A549 (cell line): ENCODE measurements at regions not wholly inside any gene's neighbourhood (a gene's known extent, or its start where the extent isn't known, plus 50 kb on each side); places are given as distances from the start of the nearest gene placed in this dataset.
A peak's percentile ranks its signal among the peaks of the same experiment; 100 is the strongest.

Experiments used
- ATAC-seq, 2 experiments: fragments of 200-7000 bp in 1 of 2; fragments of >200 bp in 1 of 2; cut with Nextera tagmentation in 1 of 2; cut with Tn5 transposase in 1 of 2; 3 replicates each; pipeline versions ENCODE4 v1.8.0 to v1.9.1; 2018 to 2020; ENCODE audit warnings: mild to moderate bottlenecking in 1 of 2, moderate library complexity in 1 of 2
- CTCF ChIA-PET: fragments of 300-600 bp; sonication (Branson Sonifier 250); formaldehyde crosslinking; extraction: SDS; loops from one replicate; lab custom pipeline; 2021; ENCODE audit warnings: antibody characterized with exemption, inconsistent platforms; lab: Yijun Ruan, JAX
- POLR2A ChIA-PET: fragments of 350-600 bp; formaldehyde crosslinking; extraction: SDS; loops from one replicate; lab custom pipeline; 2021; ENCODE audit warnings: antibody characterized with exemption, inconsistent platforms; lab: Yijun Ruan, JAX
- DNase-seq, 2 experiments: peaks; one replicate each; pipeline versions ENCODE4 v3.0.0 to v3.0.0-alpha.2; 2011 to 2016; ENCODE audit warnings: low read depth in 1 of 2, low spot score in 1 of 2
- FAIRE-seq: peaks from 2 replicates; lab custom pipeline; 2011; peaks lifted over from hg19 to GRCh38; lab: Jason Lieb, UNC
- H3K27ac ChIP-seq, 2 experiments: fragments of >200 bp; sonication (Bioruptor Twin); formaldehyde crosslinking; 3 replicates each; pipeline ENCODE4 v1.5.1; 2016 to 2017
- H3K4me1 ChIP-seq: fragments of >200 bp; sonication (Bioruptor Twin); formaldehyde crosslinking; 3 replicates; pipeline ENCODE4 v1.6.1; 2016
- H3K4me2 ChIP-seq: fragments of >200 bp; sonication (Bioruptor Twin); formaldehyde crosslinking; 3 replicates; pipeline ENCODE4 v1.6.1; 2016
- H3K4me3 ChIP-seq: fragments of >200 bp; sonication (Bioruptor Twin); formaldehyde crosslinking; 3 replicates; pipeline ENCODE4 v1.5.1; 2016
- H3K9me3 ChIP-seq: fragments of >200 bp; sonication (Bioruptor Twin); formaldehyde crosslinking; 3 replicates; pipeline ENCODE4 v1.6.1; 2016
- CBX8 ChIP-seq: fragments of 200-600 bp; sonication (generic); IDR thresholded peaks from 2 replicates; pipeline ENCODE4 v1.6.1; 2016
- EHF ChIP-seq: fragments of 250-450 bp; sonication (Bioruptor Pico); IDR thresholded peaks from 2 replicates; pipeline ENCODE4 v1.5.0; 2020; ENCODE audit warnings: mild to moderate bottlenecking
- EHMT2 ChIP-seq: fragments of 200-600 bp; sonication (generic); IDR thresholded peaks from 2 replicates; pipeline ENCODE4 v1.6.1; 2016; ENCODE audit warnings: antibody characterized with exemption, low read depth, mild to moderate bottlenecking, moderate library complexity
- FOSL2 ChIP-seq, 2 experiments: fragments of 450-650 bp in 1 of 2; fragments of >200 bp in 1 of 2; sonication (Bioruptor Twin) in 1 of 2; formaldehyde crosslinking; IDR thresholded peaks; 2 replicates each; pipeline versions ENCODE4 v1.5.0 to v1.6.1; 2016 to 2020; ENCODE audit warnings: mild to moderate bottlenecking in 1 of 2, moderate library complexity in 1 of 2
- GATA3 ChIP-seq: IDR thresholded peaks from 2 replicates; pipeline ENCODE4 v1.6.1; 2012; ENCODE audit warnings: borderline replicate concordance
- HOXA7 ChIP-seq: fragments of 250-450 bp; sonication (Bioruptor Pico); IDR thresholded peaks from 2 replicates; pipeline ENCODE4 v1.5.0; 2020; ENCODE audit warnings: mild to moderate bottlenecking, moderate library complexity
- HOXB13 ChIP-seq: fragments of 250-450 bp; sonication (Bioruptor Pico); IDR thresholded peaks from 2 replicates; pipeline ENCODE4 v1.5.0; 2020; ENCODE audit warnings: low read depth, mild to moderate bottlenecking, moderate library complexity
- HOXB5 ChIP-seq: fragments of 250-450 bp; sonication (Bioruptor Pico); IDR thresholded peaks from 2 replicates; pipeline ENCODE4 v1.5.0; 2020; ENCODE audit warnings: mild to moderate bottlenecking, moderate library complexity
- JUN ChIP-seq, 2 experiments: fragments of >200 bp; sonication (Bioruptor Twin); formaldehyde crosslinking; IDR thresholded peaks; 2 replicates in 1 of 2; 3 replicates in 1 of 2; pipeline ENCODE4 v1.6.1; 2016 to 2017
- JUNB ChIP-seq: fragments of >200 bp; sonication (Bioruptor Twin); formaldehyde crosslinking; IDR thresholded peaks from 2 replicates; pipeline ENCODE4 v1.6.1; 2016
- KDM5A ChIP-seq: fragments of 200-600 bp; sonication (generic); IDR thresholded peaks from 2 replicates; pipeline ENCODE4 v1.6.1; 2016; ENCODE audit warnings: antibody characterized with exemption, mild to moderate bottlenecking
- MAFK ChIP-seq: fragments of 450-650 bp; IDR thresholded peaks from 2 replicates; pipeline ENCODE4 v1.6.1; 2014; ENCODE audit not compliant: partially characterized antibody
- NR3C1 ChIP-seq: fragments of >200 bp; sonication (Bioruptor Twin); formaldehyde crosslinking; IDR thresholded peaks from 3 replicates; pipeline ENCODE4 v1.6.1; 2017
- POLR2A ChIP-seq: IDR thresholded peaks from 2 replicates; pipeline ENCODE4 v1.6.1; 2012; ENCODE audit warnings: mild to moderate bottlenecking, low read length
- POLR2AphosphoS2 ChIP-seq: conservative IDR thresholded peaks from 2 replicates; pipeline ENCODE4 v1.6.1; 2012; ENCODE audit warnings: low read length, improper control_type of control experiment, inconsistent platforms
- RARB ChIP-seq: fragments of 250-450 bp; sonication (Bioruptor Pico); IDR thresholded peaks from 2 replicates; pipeline ENCODE4 v1.8.0; 2021; ENCODE audit warnings: mild to moderate bottlenecking, moderate library complexity
- RNF2 ChIP-seq: fragments of 200-600 bp; sonication (generic); IDR thresholded peaks from 2 replicates; pipeline ENCODE4 v1.6.1; 2016; ENCODE audit warnings: low read depth, mild to moderate bottlenecking, antibody characterized with exemption, moderate library complexity, borderline replicate concordance
- TFCP2L1 ChIP-seq: fragments of 250-450 bp; sonication (Bioruptor Pico); IDR thresholded peaks from 2 replicates; pipeline ENCODE4 v1.5.0; 2021; ENCODE audit warnings: mild to moderate bottlenecking
- ZC3H11A ChIP-seq: fragments of 450-650 bp; IDR thresholded peaks from 2 replicates; pipeline ENCODE4 v1.6.1; 2014; ENCODE audit warnings: antibody characterized with exemption, mild to moderate bottlenecking
- ZFP36 ChIP-seq: fragments of 450-650 bp; IDR thresholded peaks from 2 replicates; pipeline ENCODE4 v1.6.1; 2014; ENCODE audit warnings: borderline replicate concordance; ENCODE audit not compliant: partially characterized antibody
- WGBS: methylation state at CpG from one replicate; pipeline ENCODE4 v1.1.6; 2017; ENCODE audit errors: missing lambda C conversion rate; 5-methylcytosine and 5-hydroxymethylcytosine counted together
- TF ChIP-seq, protein P1 (sequence below): fragments of 450-650 bp; IDR thresholded peaks from 2 replicates; pipeline ENCODE4 v1.6.1; 2014; ENCODE audit warnings: antibody characterized with exemption
- TF ChIP-seq, protein P2 (sequence below): fragments of 200-600 bp; sonication (generic); IDR thresholded peaks from 2 replicates; pipeline ENCODE4 v1.6.1; 2016; ENCODE audit warnings: antibody characterized with exemption, mild to moderate bottlenecking, moderate library complexity
- TF ChIP-seq, protein P3 (sequence below): fragments of 250-450 bp; sonication (Bioruptor Pico); IDR thresholded peaks from 2 replicates; pipeline ENCODE4 v1.5.0; 2021; ENCODE audit warnings: mild to moderate bottlenecking, moderate library complexity, borderline replicate concordance

DNA sequence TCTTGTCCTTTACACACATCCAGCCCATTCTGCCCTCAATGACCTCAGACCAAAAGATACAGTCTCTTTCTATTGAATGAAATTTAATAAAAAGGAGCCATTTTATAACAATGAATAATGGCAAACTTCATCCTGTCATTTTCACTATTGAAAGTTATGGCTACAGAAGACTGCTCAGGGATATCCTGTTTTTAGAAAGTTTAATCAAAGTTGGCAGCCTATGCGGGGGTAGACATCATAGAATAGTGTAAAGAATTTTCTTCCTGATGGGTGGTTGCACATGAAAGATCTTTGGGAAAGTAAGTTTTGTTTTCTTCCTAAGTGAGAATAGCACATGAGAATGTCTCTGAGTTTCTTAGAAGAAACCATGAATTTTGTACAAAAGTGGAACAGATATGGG, 670.4 kb upstream of the CDH6 start:
- no peak overlapping the region for H3K4me2 ChIP-seq
- no peak for ATAC-seq
- H3K4me1 ChIP-seq: no peaks in the 10 kb centered on the region
- TF ChIP-seq ZC3H11A (no peak), MAFK (no peak), NR3C1 (no peak), ZFP36 (no peak), FOSL2 (IDR thresholded peaks at IDR 0.05) (no peak), FOSL2 (CRISPR knock-in tag; IDR thresholded peaks at IDR 0.05) (no peak), EHF (CRISPR knock-in tag) (no peak), KDM5A (no peak), HOXA7 (CRISPR knock-in tag) (no peak), EHMT2 (no peak), POLR2AphosphoS2 (no peak)
- TF ChIP-seq, protein P1, sequence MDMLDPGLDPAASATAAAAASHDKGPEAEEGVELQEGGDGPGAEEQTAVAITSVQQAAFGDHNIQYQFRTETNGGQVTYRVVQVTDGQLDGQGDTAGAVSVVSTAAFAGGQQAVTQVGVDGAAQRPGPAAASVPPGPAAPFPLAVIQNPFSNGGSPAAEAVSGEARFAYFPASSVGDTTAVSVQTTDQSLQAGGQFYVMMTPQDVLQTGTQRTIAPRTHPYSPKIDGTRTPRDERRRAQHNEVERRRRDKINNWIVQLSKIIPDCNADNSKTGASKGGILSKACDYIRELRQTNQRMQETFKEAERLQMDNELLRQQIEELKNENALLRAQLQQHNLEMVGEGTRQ: no peak
- TF ChIP-seq, protein P2, sequence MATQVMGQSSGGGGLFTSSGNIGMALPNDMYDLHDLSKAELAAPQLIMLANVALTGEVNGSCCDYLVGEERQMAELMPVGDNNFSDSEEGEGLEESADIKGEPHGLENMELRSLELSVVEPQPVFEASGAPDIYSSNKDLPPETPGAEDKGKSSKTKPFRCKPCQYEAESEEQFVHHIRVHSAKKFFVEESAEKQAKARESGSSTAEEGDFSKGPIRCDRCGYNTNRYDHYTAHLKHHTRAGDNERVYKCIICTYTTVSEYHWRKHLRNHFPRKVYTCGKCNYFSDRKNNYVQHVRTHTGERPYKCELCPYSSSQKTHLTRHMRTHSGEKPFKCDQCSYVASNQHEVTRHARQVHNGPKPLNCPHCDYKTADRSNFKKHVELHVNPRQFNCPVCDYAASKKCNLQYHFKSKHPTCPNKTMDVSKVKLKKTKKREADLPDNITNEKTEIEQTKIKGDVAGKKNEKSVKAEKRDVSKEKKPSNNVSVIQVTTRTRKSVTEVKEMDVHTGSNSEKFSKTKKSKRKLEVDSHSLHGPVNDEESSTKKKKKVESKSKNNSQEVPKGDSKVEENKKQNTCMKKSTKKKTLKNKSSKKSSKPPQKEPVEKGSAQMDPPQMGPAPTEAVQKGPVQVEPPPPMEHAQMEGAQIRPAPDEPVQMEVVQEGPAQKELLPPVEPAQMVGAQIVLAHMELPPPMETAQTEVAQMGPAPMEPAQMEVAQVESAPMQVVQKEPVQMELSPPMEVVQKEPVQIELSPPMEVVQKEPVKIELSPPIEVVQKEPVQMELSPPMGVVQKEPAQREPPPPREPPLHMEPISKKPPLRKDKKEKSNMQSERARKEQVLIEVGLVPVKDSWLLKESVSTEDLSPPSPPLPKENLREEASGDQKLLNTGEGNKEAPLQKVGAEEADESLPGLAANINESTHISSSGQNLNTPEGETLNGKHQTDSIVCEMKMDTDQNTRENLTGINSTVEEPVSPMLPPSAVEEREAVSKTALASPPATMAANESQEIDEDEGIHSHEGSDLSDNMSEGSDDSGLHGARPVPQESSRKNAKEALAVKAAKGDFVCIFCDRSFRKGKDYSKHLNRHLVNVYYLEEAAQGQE: no peak
- TF ChIP-seq, all 56 proteins: peak for 0
- H3K27ac ChIP-seq: no peak overlapping the region
- CTCF ChIA-PET: no interaction called here
- 53% methylated on average over 1 of the region's 1 CpG for WGBS
- H3K9me3 ChIP-seq: no peaks in the 10 kb centered on the region
- H3K4me3 ChIP-seq: no peak overlapping the region
- DNase-seq (no peak), FAIRE-seq (no peak)
- POLR2A ChIA-PET: no interaction called here

DNA sequence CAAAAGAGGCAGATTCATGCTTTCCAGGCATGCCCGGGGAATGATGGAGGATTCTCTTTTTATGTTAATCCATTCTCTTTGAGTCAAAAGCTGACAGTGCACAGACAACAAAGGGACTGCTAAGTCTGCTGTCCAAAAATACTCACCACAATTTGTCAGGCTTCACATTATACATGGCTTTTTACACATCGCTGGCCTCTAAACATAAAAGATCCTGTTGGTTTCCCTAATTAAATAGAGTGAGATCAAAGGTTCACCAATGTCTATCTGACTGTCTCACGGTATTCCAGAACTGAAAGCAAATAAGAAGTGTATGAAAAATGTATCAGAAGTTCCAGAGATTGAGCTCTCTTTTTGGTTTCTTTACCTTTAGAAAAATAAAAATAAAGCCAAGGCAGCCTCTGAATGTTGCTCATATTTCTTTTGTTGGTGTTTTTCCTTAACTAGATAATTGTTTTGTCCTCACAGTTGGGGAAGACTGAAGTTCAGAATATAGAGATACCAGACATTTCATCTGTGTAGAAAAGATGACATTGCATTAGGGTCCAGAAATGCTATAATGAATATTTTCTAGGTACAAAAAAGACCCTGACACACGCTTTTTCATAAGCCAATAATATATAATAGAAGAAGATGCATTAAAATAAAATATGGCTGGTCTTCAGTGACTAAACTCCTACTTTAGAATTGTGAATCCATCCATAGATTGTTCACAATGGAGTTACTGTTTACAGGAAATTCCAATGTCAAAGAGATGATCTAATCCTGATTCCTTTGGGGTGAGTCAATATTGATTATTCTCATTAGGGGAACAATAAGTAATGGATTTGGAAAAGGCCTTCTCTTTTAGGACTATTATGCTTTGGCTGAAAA, 688.2 kb upstream of the CDH6 start:
- ChIA-PET POLR2A (no interaction called here), CTCF (no interaction called here)
- FAIRE-seq: no peak
- TF ChIP-seq RARB (CRISPR knock-in tag): no peak
- no peak for TF ChIP-seq HOXB5 (CRISPR knock-in tag)
- TF ChIP-seq CBX8: no peak
- TF ChIP-seq GATA3: no peak
- TF ChIP-seq HOXB13: no peak
- no peak for TF ChIP-seq RNF2
- no peak for TF ChIP-seq POLR2AphosphoS2
- TF ChIP-seq TFCP2L1 (CRISPR knock-in tag): no peak
- TF ChIP-seq, protein P3, sequence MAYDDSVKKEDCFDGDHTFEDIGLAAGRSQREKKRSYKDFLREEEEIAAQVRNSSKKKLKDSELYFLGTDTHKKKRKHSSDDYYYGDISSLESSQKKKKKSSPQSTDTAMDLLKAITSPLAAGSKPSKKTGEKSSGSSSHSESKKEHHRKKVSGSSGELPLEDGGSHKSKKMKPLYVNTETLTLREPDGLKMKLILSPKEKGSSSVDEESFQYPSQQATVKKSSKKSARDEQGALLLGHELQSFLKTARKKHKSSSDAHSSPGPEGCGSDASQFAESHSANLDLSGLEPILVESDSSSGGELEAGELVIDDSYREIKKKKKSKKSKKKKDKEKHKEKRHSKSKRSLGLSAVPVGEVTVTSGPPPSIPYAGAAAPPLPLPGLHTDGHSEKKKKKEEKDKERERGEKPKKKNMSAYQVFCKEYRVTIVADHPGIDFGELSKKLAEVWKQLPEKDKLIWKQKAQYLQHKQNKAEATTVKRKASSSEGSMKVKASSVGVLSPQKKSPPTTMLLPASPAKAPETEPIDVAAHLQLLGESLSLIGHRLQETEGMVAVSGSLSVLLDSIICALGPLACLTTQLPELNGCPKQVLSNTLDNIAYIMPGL (CRISPR knock-in tag): no peak
- TF ChIP-seq POLR2A: no peak
- TF ChIP-seq JUN (IDR thresholded peaks at IDR 0.05): no peak
- no peak for TF ChIP-seq JUNB
- peak in 1 of 2 experiments; percentile 8 for DNase-seq
- Histone ChIP-seq H3K4me3 (no peak overlapping the region), H3K4me1 (no peaks in the 10 kb centered on the region), H3K9me3 (no peaks in the 10 kb centered on the region), H3K4me2 (peak overlapping the region; percentile 23; the same call in 1 of the 3 replicates), H3K27ac (no peak overlapping the region)
- WGBS: 8% methylated on average over 4 of the region's 4 CpGs
- no peak for ATAC-seq
